ENCODE measurements at regions not wholly inside any gene's neighbourhood (a gene's known extent, or its start where the extent isn't known, plus 50 kb on each side); places are given as distances from the start of the nearest gene placed in this dataset.
A peak's percentile ranks its signal among the peaks of the same experiment; 100 is the strongest.

DNA sequence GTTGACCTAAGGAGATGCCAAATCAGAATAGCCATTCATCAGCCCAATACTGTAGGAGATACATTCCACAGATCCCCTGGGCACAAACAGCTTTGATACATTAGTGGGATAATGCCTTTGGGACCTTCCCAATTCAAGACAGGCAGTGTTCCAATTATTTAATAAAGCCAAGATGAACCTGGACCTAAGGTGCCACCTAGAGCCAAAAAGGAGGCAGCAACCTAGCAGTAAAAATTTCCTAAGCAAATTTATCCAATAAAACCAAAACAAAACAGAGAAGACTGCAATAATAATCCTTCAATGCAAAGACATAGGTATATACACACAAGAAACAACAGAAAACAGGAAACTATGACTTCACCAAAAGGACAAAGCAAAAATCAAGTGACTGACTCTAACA is 253.0 kb downstream of the HINT1 start:
- Histone ChIP-seq H4K20me1 (ENCODE audit: insufficient read depth) (no peaks in the 10 kb centered on the region), H3K27ac (ENCODE audit: low read depth, low read length) (no peak overlapping the region), H3K79me2 (ENCODE audit: insufficient read depth, low read length) (no peaks in the 10 kb centered on the region), H3K4me1 (ENCODE audit: control insufficient read depth in 1 of 2, insufficient read depth in 2 of 2, low read length in 2 of 2) (no peaks in the 10 kb centered on the region), H3K27me3 (ENCODE audit: insufficient read depth, low read length) (no peaks in the 10 kb centered on the region), H3K9ac (ENCODE audit: low read length) (no peak overlapping the region), H2AFZ (ENCODE audit: low read depth, low read length, poor library complexity, severe bottlenecking) (no peak overlapping the region), H3K9me2 (ENCODE audit: insufficient read depth) (no peaks in the 10 kb centered on the region), H3K4me2 (ENCODE audit: low read length) (no peak overlapping the region), H3K4me3 (replicated peaks in 1 of 2; ENCODE audit: low read depth in 1 of 2, low read length in 2 of 2) (no peak overlapping the region), H3K36me3 (ENCODE audit: control insufficient read depth in 1 of 2, insufficient read depth in 2 of 2, low read length in 2 of 2) (no peaks in the 10 kb centered on the region), H3K9me3 (ENCODE audit: control insufficient read depth in 1 of 2, insufficient read depth in 1 of 2, low read depth in 1 of 2, low read length in 2 of 2) (no peaks in the 10 kb centered on the region)
- ChIA-PET CTCF (interaction anchor here (1.7 to 2.8 kb wide), 3 partner anchors 41 to 1141 kb away, joined by 6 to 14 read pairs (median 6); no protein-coding TSS in a partner anchor), RAD21 (ENCODE audit: low non-redundant PET in 1 of 2, low total read pairs in 2 of 2, uncharacterized antibody in 2 of 2, unreplicated experiment in 2 of 2) (no interaction called here), POLR2A (no interaction called here)
- TF ChIP-seq, protein P1, sequence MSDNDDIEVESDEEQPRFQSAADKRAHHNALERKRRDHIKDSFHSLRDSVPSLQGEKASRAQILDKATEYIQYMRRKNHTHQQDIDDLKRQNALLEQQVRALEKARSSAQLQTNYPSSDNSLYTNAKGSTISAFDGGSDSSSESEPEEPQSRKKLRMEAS (IDR thresholded peaks at IDR 0.05), result no peak
- TF ChIP-seq, protein P2, sequence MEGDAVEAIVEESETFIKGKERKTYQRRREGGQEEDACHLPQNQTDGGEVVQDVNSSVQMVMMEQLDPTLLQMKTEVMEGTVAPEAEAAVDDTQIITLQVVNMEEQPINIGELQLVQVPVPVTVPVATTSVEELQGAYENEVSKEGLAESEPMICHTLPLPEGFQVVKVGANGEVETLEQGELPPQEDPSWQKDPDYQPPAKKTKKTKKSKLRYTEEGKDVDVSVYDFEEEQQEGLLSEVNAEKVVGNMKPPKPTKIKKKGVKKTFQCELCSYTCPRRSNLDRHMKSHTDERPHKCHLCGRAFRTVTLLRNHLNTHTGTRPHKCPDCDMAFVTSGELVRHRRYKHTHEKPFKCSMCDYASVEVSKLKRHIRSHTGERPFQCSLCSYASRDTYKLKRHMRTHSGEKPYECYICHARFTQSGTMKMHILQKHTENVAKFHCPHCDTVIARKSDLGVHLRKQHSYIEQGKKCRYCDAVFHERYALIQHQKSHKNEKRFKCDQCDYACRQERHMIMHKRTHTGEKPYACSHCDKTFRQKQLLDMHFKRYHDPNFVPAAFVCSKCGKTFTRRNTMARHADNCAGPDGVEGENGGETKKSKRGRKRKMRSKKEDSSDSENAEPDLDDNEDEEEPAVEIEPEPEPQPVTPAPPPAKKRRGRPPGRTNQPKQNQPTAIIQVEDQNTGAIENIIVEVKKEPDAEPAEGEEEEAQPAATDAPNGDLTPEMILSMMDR (IDR thresholded peaks at IDR 0.05 in 2 of 3, conservative IDR thresholded peaks at IDR 0.05 in 1 of 3; ENCODE audit: borderline replicate concordance in 1 of 3, insufficient read depth in 1 of 3, low read depth in 2 of 3, low read length in 2 of 3), result peak; percentile 54 to 72 (median 63); a peak in 5 of 6 replicates
- TF ChIP-seq RAD21 (IDR thresholded peaks at IDR 0.05; ENCODE audit: low read depth) (peak; percentile 85), EZH2 (IDR thresholded peaks at IDR 0.05) (no peak), CEBPB (IDR thresholded peaks at IDR 0.05; ENCODE audit: low read depth) (no peak)
- no TSS peak for BruUV-seq (replicated peaks)
- ATAC-seq (peak; percentile 71), DNase-seq (ENCODE audit: low read depth, low spot score) (peak; percentile 19)
- intact Hi-C loops (cut with micrococcal nuclease), result loop anchor here (1.0 to 5.0 kb wide), 5 partner anchors 41 to 1141 kb away; no protein-coding TSS in a partner anchor

DNA sequence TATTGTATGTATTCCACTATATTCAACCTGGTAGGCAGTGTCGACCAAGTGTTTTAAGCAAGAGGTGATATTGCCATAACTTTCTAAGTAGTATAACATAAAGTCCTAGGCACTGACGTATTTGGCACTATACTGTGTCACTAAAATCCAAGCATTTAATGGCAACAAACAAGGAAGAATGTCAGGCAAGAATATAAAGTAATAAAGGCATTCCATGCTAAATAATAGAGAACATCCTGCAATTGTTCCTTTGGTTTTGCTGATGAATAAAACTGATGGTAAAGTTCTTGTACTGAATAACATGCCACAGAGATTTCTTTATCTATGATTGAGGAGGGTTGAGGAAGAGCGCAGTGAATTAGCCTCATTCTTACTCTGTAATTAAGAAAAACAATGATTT is 256.9 kb downstream of the HINT1 start:
- intact Hi-C loops (cut with micrococcal nuclease), result no loop called here
- CTCF ChIA-PET, result no interaction called here
- RAD21 ChIA-PET (ENCODE audit: low non-redundant PET in 1 of 2, low total read pairs in 2 of 2, uncharacterized antibody in 2 of 2, unreplicated experiment in 2 of 2), result no interaction called here
- no peaks in the 10 kb centered on the region for H3K27me3 ChIP-seq (ENCODE audit: insufficient read depth, low read length)
- no TSS peak for BruUV-seq (replicated peaks)
- no peak overlapping the region for H3K4me3 ChIP-seq (replicated peaks in 1 of 2; ENCODE audit: low read depth in 1 of 2, low read length in 2 of 2)
- no peaks in the 10 kb centered on the region for H3K9me3 ChIP-seq (ENCODE audit: control insufficient read depth in 1 of 2, insufficient read depth in 1 of 2, low read depth in 1 of 2, low read length in 2 of 2)
- TF ChIP-seq, protein P2 (IDR thresholded peaks at IDR 0.05 in 2 of 3, conservative IDR thresholded peaks at IDR 0.05 in 1 of 3; ENCODE audit: borderline replicate concordance in 1 of 3, insufficient read depth in 1 of 3, low read depth in 2 of 3, low read length in 2 of 3), result no peak
- TF ChIP-seq, protein P1 (IDR thresholded peaks at IDR 0.05), result no peak
- no peak for TF ChIP-seq ZNF274 (IDR thresholded peaks at IDR 0.05; ENCODE audit: low read depth, low read length)
- no peaks in the 10 kb centered on the region for H3K4me1 ChIP-seq (ENCODE audit: control insufficient read depth in 1 of 2, insufficient read depth in 2 of 2, low read length in 2 of 2)
- no peaks in the 10 kb centered on the region for H3K36me3 ChIP-seq (ENCODE audit: control insufficient read depth in 1 of 2, insufficient read depth in 2 of 2, low read length in 2 of 2)
- H3K79me2 ChIP-seq (ENCODE audit: insufficient read depth, low read length), result no peaks in the 10 kb centered on the region
- H3K27ac ChIP-seq (ENCODE audit: low read depth, low read length), result no peak overlapping the region
- ATAC-seq, result no peak
- no peak for DNase-seq (ENCODE audit: low read depth, low spot score)
- no peak overlapping the region for H3K9ac ChIP-seq (ENCODE audit: low read length)
- POLR2A ChIA-PET, result no interaction called here
- no peaks in the 10 kb centered on the region for H3K9me2 ChIP-seq (ENCODE audit: insufficient read depth)
- no peak overlapping the region for H3K4me2 ChIP-seq (ENCODE audit: low read length)
- H4K20me1 ChIP-seq (ENCODE audit: insufficient read depth), result no peaks in the 10 kb centered on the region
- H2AFZ ChIP-seq (ENCODE audit: low read depth, low read length, poor library complexity, severe bottlenecking), result no peak overlapping the region

Data from HCT116 (cell line).